IMR-90 (cell line): ENCODE measurements at regions not wholly inside any gene's neighbourhood (a gene's known extent, or its start where the extent isn't known, plus 50 kb on each side); places are given as distances from the start of the nearest gene placed in this dataset.

Source experiments
- BHLHE40 ChIP-seq: fragments of 150-350 bp; IDR thresholded peaks from 2 replicates; pipeline ENCODE4 v1.6.1; 2016; ENCODE audit warnings: mild to moderate bottlenecking, low read depth, low read length
- CEBPB ChIP-seq: IDR thresholded peaks from 2 replicates; pipeline ENCODE4 v1.6.1; 2012; ENCODE audit warnings: low read depth, low read length, improper control_type of control experiment
- FOS ChIP-seq: fragments of 150-350 bp; IDR thresholded peaks from 2 replicates; pipeline ENCODE4 v1.6.1; 2016; ENCODE audit warnings: low read depth, low read length
- RCOR1 ChIP-seq: IDR thresholded peaks from 2 replicates; pipeline ENCODE4 v1.6.1; 2012; ENCODE audit warnings: mild to moderate bottlenecking, low read length, improper control_type of control experiment; ENCODE audit not compliant: insufficient replicate concordance
- RFX5 ChIP-seq: IDR thresholded peaks from 2 replicates; pipeline ENCODE4 v1.8.0; 2012; ENCODE audit warnings: low read depth, mild to moderate bottlenecking, low read length, moderate library complexity
- TF ChIP-seq, protein P1 (sequence below): conservative IDR thresholded peaks from 2 replicates; pipeline ENCODE4 v1.5.1; 2012; ENCODE audit warnings: mild to moderate bottlenecking, low read depth, low read length, improper control_type of control experiment

DNA sequence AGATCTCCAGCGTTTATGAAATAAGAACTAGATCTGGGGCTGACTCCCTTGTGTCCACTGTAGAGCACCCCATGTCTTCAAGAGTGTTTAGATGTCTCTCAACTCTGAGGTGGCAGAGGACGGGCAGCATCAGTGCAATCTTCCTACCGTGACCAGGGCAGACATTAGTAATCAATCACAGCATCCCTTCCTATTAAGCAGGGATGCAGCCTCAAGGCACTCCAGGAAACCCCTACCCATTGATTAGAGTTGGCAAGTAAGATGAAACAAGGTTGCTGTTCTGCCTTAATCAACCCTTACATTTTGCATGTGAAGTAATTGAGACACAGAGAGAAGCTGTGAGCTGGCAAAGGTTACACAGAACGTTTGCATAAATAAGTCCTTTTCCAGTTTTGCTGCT lies 283.7 kb upstream of the ZMIZ1 start:
- TF ChIP-seq, protein P1, sequence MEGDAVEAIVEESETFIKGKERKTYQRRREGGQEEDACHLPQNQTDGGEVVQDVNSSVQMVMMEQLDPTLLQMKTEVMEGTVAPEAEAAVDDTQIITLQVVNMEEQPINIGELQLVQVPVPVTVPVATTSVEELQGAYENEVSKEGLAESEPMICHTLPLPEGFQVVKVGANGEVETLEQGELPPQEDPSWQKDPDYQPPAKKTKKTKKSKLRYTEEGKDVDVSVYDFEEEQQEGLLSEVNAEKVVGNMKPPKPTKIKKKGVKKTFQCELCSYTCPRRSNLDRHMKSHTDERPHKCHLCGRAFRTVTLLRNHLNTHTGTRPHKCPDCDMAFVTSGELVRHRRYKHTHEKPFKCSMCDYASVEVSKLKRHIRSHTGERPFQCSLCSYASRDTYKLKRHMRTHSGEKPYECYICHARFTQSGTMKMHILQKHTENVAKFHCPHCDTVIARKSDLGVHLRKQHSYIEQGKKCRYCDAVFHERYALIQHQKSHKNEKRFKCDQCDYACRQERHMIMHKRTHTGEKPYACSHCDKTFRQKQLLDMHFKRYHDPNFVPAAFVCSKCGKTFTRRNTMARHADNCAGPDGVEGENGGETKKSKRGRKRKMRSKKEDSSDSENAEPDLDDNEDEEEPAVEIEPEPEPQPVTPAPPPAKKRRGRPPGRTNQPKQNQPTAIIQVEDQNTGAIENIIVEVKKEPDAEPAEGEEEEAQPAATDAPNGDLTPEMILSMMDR: no peak
- TF ChIP-seq RFX5 (no peak), RCOR1 (no peak), BHLHE40 (no peak), CEBPB (no peak), FOS (no peak)
